ENCODE measurements at regions not wholly inside any gene's neighbourhood (a gene's known extent, or its start where the extent isn't known, plus 50 kb on each side); places are given as distances from the start of the nearest gene placed in this dataset.

GRCh38 chr18:22098563-22098989, 70.8 kb upstream of the GATA6 start:
- intact Hi-C loops (cut with DNase I): loop anchor here (10.0 kb wide), 1 partner anchor 64 kb away; no protein-coding TSS in a partner anchor
- Histone ChIP-seq H3K36me3 (no peaks in the 10 kb centered on the region), H3K27ac (no peak overlapping the region), H3K9me3 (no peaks in the 10 kb centered on the region), H3K4me3 (no peak overlapping the region), H3K27me3 (no peaks in the 10 kb centered on the region), H3K4me1 (no peaks in the 10 kb centered on the region)
- DNase-seq (ENCODE audit: low spot score in 2 of 2): no peak
- TF ChIP-seq CTCF (IDR thresholded peaks at IDR 0.05): no peak

- H3K4me1 ChIP-seq: no peaks in the 10 kb centered on the region
- H3K9me3 ChIP-seq: no peaks in the 10 kb centered on the region
- intact Hi-C loops (cut with DNase I): loop anchor here (10.0 kb wide), 1 partner anchor 65 kb away; no protein-coding TSS in a partner anchor
- no peaks in the 10 kb centered on the region for H3K36me3 ChIP-seq
- no peaks in the 10 kb centered on the region for H3K27me3 ChIP-seq
- H3K4me3 ChIP-seq: no peak overlapping the region
- no peak for TF ChIP-seq CTCF (IDR thresholded peaks at IDR 0.05)
- H3K27ac ChIP-seq: no peak overlapping the region
- DNase-seq (ENCODE audit: low spot score in 2 of 2): no peak
These were observed 69.5 kb upstream of the GATA6 start for GRCh38 chr18:22099925-22100324.

GRCh38 chr18:22101731-22102130, 67.7 kb upstream of the GATA6 start:
- H3K4me3 ChIP-seq: no peak overlapping the region
- H3K36me3 ChIP-seq: no peaks in the 10 kb centered on the region
- intact Hi-C loops (cut with DNase I): no loop called here
- H3K27ac ChIP-seq: no peak overlapping the region
- H3K4me1 ChIP-seq: no peaks in the 10 kb centered on the region
- TF ChIP-seq CTCF (IDR thresholded peaks at IDR 0.05): no peak
- no peaks in the 10 kb centered on the region for H3K27me3 ChIP-seq
- H3K9me3 ChIP-seq: no peaks in the 10 kb centered on the region
- no peak for DNase-seq (ENCODE audit: low spot score in 2 of 2)

GRCh38 chr18:22102953-22103646, 66.3 kb upstream of the GATA6 start:
- Histone ChIP-seq H3K27ac (no peak overlapping the region), H3K4me3 (no peak overlapping the region), H3K27me3 (no peaks in the 10 kb centered on the region), H3K36me3 (no peaks in the 10 kb centered on the region), H3K9me3 (no peaks in the 10 kb centered on the region), H3K4me1 (no peaks in the 10 kb centered on the region)
- intact Hi-C loops (cut with DNase I): no loop called here
- no peak for TF ChIP-seq CTCF (IDR thresholded peaks at IDR 0.05)
- DNase-seq (ENCODE audit: low spot score in 2 of 2): no peak

- intact Hi-C loops (cut with DNase I): no loop called here
These were observed 65.8 kb upstream of the GATA6 start for GRCh38 chr18:22103647-22104031.

More at GRCh38 chr18:22103647-22104031, 65.8 kb upstream of the GATA6 start:
- DNase-seq (ENCODE audit: low spot score in 2 of 2): no peak
- Histone ChIP-seq H3K4me3 (no peak overlapping the region), H3K36me3 (no peaks in the 10 kb centered on the region), H3K4me1 (no peaks in the 10 kb centered on the region), H3K27me3 (no peaks in the 10 kb centered on the region), H3K9me3 (no peaks in the 10 kb centered on the region), H3K27ac (no peak overlapping the region)
- no peak for TF ChIP-seq CTCF (IDR thresholded peaks at IDR 0.05)

Measured in ascending aorta (tissue), 2 donors.